DMS53 treated with DMSO at 0.1 percent for 48 hours (cell line): ENCODE measurements at regions not wholly inside any gene's neighbourhood (a gene's known extent, or its start where the extent isn't known, plus 50 kb on each side); places are given as distances from the start of the nearest gene placed in this dataset.
A peak's percentile ranks its signal among the peaks of the same experiment; 100 is the strongest.
"Not testable (repeated sequence)": the region's sequence is repeated elsewhere in the genome, so short reads cannot be mapped to it uniquely, and the experiment has no call there.

ENCODE experiments used
- DNase-seq: peaks from one replicate; lab custom pipeline; 2025; ENCODE audit not compliant: unreplicated experiment; lab: John Stamatoyannopoulos, UW

DNA sequence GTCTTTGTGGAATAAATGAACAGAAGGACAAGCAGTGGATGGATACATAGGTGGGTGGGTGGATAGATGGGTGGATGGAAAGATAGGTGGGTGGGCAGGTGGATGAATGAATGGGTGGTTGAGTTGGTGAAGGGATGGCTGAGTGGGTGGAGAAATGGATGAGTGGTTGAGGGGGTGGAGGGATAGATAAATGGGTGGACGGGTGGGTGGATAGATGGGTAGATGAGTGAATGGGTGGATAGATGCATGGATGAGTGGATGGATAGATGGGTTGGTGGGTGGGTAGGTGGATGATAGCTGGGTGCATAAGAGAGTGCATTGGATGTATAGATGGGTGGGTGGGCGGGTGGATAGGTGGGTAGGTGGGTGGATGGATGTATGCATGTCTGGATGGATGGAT, 63.5 kb downstream of the UNC93B1 start:
- DNase-seq = not testable (repeated sequence)

DNA sequence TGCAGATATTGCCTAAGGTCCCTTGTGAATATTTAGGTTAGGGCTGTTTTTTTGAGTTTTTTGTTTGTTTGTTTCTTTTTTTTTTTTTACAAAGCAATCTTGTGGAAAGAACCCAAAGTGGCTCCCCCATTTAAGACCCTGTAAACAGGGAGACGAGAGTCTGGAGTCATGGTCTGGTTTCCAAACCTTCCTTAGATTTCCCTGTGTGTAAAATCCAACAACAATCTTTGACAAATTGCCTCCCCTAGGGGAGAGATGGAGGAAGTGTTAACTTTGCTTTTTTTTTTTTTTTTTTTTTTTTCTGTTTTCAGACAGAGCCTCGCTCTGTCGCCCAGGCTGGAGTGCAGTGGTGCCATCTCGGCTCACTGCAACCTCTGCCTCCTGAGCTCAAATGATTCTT, 64.9 kb downstream of the UNC93B1 start:
- peak; percentile 7 for DNase-seq

GRCh38 chr11:67938371-67938770, 65.5 kb downstream of the UNC93B1 start:
- DNase-seq = not testable (repeated sequence)

DNA sequence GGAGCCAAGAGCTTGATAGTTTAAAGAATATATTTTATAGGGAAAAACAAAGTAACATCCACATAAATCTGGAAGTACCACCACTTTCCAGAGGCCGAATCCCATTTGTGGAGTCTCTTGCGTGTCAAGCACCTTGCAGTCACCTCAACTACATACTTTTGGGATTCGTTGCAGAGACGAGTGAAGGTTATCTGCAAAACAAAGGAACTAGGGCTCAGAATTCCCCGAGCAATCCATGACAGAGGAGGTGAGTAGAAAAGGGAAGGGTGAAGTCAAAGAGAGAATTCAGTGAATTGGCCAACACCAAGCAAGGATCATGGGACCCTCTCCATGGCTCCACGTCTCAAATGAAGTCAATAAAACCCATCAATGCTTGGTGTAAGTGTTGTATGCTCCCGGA, 80.3 kb downstream of the UNC93B1 start:
- not testable (repeated sequence) for DNase-seq

- DNase-seq = not testable (repeated sequence)
These were observed 83.4 kb downstream of the UNC93B1 start for GRCh38 chr11:67920546-67920945.

DNA sequence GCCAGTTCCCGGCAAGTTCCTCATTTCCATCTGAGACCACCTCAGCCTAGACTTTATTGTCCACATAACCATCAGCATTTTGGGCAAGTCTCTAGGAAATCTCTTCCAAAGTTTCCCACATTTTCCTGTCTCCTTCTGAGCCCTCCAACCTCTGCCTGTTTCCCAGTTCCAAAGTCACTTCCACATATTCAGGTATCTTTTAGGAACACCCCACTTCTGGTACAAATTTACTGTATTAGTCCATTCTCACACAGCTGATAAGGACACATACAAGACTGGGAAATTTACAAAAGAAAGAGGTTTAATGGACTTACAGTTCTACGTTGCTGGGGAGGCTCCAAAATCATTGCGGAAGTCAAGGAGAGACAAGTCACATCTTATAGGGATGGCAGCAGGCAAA, 91.7 kb downstream of the UNC93B1 start:
- not testable (repeated sequence) for DNase-seq

- not testable (repeated sequence) for DNase-seq
These were observed 92.7 kb downstream of the UNC93B1 start for GRCh38 chr11:67911211-67911610.

DNA sequence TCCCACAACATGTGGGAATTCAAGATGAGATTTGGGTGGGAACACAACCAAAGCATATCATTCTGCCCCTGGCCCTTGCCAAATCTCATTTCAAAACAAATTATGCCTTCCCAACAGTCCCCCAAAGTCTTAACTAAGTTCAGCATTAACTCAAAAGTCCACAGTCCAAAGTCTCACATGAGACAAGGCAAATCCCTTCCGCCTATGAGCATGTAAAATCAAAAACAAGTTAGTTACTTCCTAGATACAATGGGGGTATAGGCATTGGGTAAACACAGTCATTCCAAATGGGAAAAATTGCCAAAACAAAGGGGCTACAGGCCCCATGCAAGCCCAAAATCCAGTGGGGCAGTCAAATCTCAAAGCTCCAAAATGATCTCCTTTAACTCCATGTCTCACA, 93.1 kb downstream of the UNC93B1 start:
- DNase-seq = not testable (repeated sequence)

GRCh38 chr11:67906969-67907368, 96.9 kb downstream of the UNC93B1 start:
- DNase-seq = not testable (repeated sequence)

DNA sequence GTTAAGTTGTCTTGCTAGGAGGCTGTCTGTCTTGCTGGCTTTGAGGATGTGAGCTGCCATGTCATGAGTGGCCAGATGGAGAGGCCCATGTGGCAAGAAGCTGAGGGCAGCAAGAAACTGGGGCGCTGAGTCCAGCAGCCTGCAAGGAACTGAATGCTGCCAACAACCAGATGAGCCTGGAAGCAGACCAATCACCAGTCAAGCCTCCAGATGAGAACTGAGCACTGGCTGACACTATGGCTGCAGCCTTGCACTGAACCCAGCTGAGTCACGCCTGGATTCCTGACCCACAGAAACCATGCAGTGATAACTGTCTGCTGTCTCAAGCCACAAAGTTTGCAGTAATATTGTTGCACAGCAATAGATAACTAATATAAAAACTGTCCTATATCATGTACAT, 104.4 kb downstream of the UNC93B1 start:
- DNase-seq = not testable (repeated sequence)

GRCh38 chr11:67893487-67893886, 110.4 kb downstream of the UNC93B1 start:
- DNase-seq = not testable (repeated sequence)

DNA sequence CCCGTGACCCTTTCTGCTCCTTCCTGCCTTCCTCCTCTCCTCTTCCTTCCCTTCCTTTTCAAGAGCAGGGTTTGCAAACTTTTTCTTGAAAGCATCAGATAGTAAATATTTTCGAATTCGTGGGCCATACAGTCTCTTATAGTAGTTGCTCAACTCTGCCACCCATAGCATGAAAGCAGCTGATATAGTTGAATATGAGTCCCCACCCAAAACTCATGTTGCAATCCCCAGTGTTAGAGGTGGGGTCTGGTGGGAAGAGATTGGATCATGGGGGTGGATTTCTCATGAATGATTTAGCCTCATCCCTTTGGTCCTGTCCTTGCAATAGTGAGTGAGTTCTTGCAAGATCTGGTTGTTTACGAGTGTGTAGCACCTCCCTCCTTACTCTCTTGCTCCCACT, 114.3 kb downstream of the UNC93B1 start:
- DNase-seq = not testable (repeated sequence)

GRCh38 chr11:67888056-67888455, 115.8 kb downstream of the UNC93B1 start:
- DNase-seq = not testable (repeated sequence)

- not testable (repeated sequence) for DNase-seq
These were observed 117.2 kb downstream of the UNC93B1 start for GRCh38 chr11:67886672-67887071.

DNA sequence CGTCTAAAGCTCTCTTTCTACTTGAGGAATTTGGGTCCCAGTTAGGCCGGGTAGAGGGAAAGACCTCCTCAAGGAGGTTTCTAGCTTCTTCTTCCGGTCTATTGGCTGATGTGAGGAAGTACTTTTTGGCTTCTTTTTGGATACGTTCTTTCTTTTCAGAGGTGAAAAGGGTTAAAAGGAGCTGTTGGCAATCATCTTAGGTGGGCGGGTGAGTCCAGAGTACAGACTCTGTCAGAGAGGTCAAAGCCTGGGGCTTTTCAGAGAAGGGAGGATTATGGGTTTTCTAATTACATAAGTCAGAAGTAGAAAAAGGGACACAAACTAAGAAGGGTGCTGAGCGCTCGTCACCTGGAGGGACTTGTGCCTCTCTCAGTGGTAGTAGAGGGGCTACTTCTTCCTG, 117.7 kb downstream of the UNC93B1 start:
- not testable (repeated sequence) for DNase-seq

- not testable (repeated sequence) for DNase-seq
These were observed 118.3 kb downstream of the UNC93B1 start for GRCh38 chr11:67885574-67885973.

DNA sequence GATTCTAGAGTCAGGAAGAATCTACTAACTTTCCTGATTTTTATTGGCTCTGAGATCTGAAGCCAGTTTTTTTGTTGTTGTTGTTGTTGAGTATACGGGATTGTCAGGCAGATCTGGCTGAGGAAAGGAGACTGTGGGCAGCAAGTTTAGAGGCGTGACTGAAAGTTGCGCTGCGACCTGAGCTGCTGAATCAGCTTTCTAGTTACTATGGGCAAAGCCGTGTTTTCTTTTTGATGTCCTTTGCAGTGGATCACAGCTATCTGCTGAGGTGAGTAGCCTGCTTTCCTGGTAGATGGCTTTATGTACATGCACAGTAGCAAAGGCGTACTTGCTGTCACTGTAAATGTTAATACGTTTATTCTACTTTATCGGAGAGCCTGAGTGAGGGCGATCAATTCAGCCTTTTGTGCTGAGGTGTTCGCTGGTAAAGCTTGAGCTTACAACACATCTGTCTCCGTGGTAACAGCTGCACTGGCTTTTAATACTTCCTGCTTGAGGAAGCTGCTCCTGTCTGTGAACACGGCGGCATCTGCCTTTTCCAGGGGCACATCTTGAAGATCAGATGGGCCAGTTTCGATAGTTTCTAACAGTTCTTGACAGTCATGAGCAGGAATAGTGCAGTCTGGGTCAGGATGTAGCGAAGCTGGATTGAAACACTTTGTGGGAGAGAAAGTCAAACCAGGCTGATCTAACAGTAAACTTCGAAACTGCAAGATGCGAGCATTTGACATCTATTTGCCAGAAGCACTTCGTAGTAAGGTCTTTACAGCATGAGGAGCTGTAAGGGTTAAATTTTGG, 118.9 kb downstream of the UNC93B1 start:
- DNase-seq = not testable (repeated sequence)

GRCh38 chr11:67884073-67884757, 119.7 kb downstream of the UNC93B1 start:
- DNase-seq = not testable (repeated sequence)

DNA sequence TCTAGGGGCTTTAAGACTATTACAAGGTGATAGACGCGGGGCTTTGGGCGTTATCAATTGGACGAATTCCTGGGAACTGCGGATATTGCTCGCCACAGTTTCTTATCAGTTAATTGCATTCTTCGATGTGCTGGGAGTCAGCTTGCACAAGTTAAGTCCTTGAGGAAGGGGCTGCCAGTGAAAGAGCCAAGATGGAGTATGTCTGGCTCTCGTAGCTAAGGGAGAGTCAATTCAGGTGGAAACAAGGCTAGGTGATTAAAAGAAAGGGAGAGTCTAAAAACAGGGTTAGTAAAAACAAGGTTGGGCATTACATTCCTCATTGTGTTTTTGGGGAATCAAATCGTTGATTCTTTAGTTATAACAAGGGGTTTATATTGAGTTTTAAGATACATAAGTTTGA, 121.6 kb downstream of the UNC93B1 start:
- DNase-seq = not testable (repeated sequence)

DNA sequence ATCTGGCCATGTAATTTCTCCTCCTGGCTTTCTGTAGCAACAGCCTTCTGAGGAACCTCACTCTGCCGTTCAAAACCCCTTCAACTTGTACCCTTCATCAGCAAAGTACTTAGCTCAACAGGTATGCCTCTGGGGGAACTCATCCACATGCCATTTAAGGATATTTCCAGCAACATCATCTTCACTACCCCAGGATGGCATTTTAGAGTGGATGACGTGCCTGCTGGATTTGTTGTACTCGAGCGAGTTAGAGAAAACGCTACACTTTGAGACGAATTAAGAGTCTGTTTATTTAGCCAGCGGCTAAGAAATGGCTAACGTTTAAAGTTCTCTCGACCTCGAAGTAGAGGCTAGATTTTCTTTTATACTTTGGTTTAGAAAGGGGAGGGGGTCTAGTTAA, 122.1 kb downstream of the UNC93B1 start:
- not testable (repeated sequence) for DNase-seq

DNA sequence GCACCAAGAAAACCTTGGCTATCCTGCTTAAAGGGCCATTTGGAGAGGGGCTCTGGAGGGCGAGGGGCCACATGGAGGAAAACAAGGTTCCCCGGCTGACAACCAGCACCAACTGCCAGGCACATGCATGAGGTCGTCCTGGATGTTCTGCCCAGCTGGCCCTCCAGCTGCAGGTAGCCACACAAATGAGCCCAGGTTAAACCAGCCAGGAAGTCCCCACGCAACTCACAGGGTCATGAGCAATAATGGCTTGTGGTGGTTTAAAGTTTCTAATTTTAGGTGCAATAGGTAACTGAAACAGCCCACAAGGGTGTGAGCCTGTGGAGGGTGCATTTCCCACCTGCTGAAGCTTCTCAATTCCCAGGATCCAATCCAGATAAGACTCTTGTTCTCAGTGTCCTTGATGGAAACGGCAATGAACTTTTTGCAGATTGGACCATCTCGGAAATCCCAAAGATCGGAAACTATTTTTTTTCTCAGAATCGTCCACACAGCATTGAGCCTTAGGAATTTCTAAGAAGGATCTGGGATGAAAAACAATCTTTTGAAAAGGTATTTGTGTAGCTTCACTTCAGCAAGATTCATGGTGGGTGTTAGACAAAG, 123.2 kb downstream of the UNC93B1 start:
- DNase-seq = not testable (repeated sequence)

- DNase-seq = not testable (repeated sequence)
These were observed 125.2 kb downstream of the UNC93B1 start for GRCh38 chr11:67878666-67879065.
